ENCODE measurements at regions not wholly inside any gene's neighbourhood (a gene's known extent, or its start where the extent isn't known, plus 50 kb on each side); places are given as distances from the start of the nearest gene placed in this dataset.

DNA sequence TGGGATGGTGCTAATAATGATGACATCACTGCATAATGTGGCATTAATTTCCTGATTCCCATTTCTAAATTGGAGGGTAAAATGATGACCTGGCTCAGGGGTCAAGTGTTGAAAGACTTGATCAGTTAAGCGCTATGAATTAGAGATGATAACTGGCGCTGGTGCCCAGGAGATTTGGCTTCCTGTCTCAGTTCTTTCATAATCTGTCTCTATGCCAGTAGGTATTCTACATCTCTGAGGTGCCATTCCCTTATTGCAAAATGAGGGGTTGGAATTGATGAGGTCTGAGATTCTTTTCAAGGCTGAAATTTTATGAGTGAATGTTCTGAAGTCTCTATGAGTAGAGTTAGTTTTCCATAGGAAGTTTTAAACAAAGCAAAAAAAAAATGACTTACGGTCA is 1715.1 kb upstream of the WWC1 start:
- no peaks in the 10 kb centered on the region for H3K4me1 ChIP-seq (ENCODE audit: insufficient read depth, low read length, poor library complexity, severe bottlenecking)
- no peaks in the 10 kb centered on the region for H3K9me2 ChIP-seq (ENCODE audit: insufficient read depth, low read length)
- intact Hi-C loops (cut with micrococcal nuclease; ENCODE audit: unreplicated experiment): no loop called here
- ChIA-PET CTCF (ENCODE audit: unreplicated experiment) (no interaction called here), POLR2A (no interaction called here)
- H3K4me2 ChIP-seq (ENCODE audit: low read length): no peak overlapping the region
- BruUV-seq (replicated peaks): no TSS peak
- DNase-seq (ENCODE audit: low spot score): no peak
- no peaks in the 10 kb centered on the region for H3K79me2 ChIP-seq (ENCODE audit: insufficient read depth, low read depth, low read length)
- no peak overlapping the region for H3K4me3 ChIP-seq (ENCODE audit: low read depth, low read length, poor library complexity, severe bottlenecking)
- TF ChIP-seq EZH2phosphoT487 (IDR thresholded peaks at IDR 0.05; ENCODE audit: borderline replicate concordance, low read depth, low read length): no peak
- TF ChIP-seq, protein P1, sequence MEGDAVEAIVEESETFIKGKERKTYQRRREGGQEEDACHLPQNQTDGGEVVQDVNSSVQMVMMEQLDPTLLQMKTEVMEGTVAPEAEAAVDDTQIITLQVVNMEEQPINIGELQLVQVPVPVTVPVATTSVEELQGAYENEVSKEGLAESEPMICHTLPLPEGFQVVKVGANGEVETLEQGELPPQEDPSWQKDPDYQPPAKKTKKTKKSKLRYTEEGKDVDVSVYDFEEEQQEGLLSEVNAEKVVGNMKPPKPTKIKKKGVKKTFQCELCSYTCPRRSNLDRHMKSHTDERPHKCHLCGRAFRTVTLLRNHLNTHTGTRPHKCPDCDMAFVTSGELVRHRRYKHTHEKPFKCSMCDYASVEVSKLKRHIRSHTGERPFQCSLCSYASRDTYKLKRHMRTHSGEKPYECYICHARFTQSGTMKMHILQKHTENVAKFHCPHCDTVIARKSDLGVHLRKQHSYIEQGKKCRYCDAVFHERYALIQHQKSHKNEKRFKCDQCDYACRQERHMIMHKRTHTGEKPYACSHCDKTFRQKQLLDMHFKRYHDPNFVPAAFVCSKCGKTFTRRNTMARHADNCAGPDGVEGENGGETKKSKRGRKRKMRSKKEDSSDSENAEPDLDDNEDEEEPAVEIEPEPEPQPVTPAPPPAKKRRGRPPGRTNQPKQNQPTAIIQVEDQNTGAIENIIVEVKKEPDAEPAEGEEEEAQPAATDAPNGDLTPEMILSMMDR (conservative IDR thresholded peaks at IDR 0.05; ENCODE audit: low read length): no peak
- no peaks in the 10 kb centered on the region for H3K36me3 ChIP-seq (ENCODE audit: insufficient read depth, low read length)
- H2AFZ ChIP-seq (ENCODE audit: low read length): no peak overlapping the region
- H4K20me1 ChIP-seq (ENCODE audit: insufficient read depth, low read length): no peaks in the 10 kb centered on the region
- H3K27ac ChIP-seq (ENCODE audit: low read depth, low read length, poor library complexity, severe bottlenecking): no peak overlapping the region
- H3K9me3 ChIP-seq (ENCODE audit: low read length): no peaks in the 10 kb centered on the region

DNA sequence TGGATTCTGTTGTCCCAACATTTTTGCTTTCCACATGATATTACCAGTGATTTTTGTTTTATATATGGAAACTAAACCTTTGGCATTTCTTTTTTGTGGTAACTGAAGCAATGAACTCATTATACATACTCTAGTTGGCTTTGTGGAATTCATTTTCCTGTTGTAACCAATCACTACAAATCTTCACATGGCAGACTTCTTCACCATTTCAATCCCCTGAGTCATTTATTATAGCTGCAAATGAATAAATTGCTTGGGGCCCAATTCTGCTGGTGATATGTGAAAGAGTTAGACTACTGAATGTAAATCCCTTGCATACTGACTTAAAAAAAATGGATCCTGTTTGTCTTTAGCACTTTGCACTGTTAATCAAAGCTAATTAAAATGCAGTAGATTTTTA is 1709.6 kb upstream of the WWC1 start:
- Histone ChIP-seq H3K4me2 (ENCODE audit: low read length) (no peak overlapping the region), H2AFZ (ENCODE audit: low read length) (no peak overlapping the region), H3K79me2 (ENCODE audit: insufficient read depth, low read depth, low read length) (no peaks in the 10 kb centered on the region), H3K27ac (ENCODE audit: low read depth, low read length, poor library complexity, severe bottlenecking) (no peak overlapping the region), H3K9me3 (ENCODE audit: low read length) (no peaks in the 10 kb centered on the region), H3K9me2 (ENCODE audit: insufficient read depth, low read length) (no peaks in the 10 kb centered on the region), H4K20me1 (ENCODE audit: insufficient read depth, low read length) (no peaks in the 10 kb centered on the region), H3K4me3 (ENCODE audit: low read depth, low read length, poor library complexity, severe bottlenecking) (no peak overlapping the region), H3K36me3 (ENCODE audit: insufficient read depth, low read length) (no peaks in the 10 kb centered on the region), H3K4me1 (ENCODE audit: insufficient read depth, low read length, poor library complexity, severe bottlenecking) (no peaks in the 10 kb centered on the region)
- ChIA-PET POLR2A (interaction anchor here (0.6 kb wide), 1 partner anchor 117 kb away, joined by 4 read pairs; no protein-coding TSS in a partner anchor), CTCF (ENCODE audit: unreplicated experiment) (no interaction called here)
- TF ChIP-seq, protein P1 (conservative IDR thresholded peaks at IDR 0.05; ENCODE audit: low read length): no peak
- TF ChIP-seq EZH2phosphoT487 (IDR thresholded peaks at IDR 0.05; ENCODE audit: borderline replicate concordance, low read depth, low read length): no peak
- no TSS peak for BruUV-seq (replicated peaks)
- DNase-seq (ENCODE audit: low spot score): no peak
- intact Hi-C loops (cut with micrococcal nuclease; ENCODE audit: unreplicated experiment): no loop called here

DNA sequence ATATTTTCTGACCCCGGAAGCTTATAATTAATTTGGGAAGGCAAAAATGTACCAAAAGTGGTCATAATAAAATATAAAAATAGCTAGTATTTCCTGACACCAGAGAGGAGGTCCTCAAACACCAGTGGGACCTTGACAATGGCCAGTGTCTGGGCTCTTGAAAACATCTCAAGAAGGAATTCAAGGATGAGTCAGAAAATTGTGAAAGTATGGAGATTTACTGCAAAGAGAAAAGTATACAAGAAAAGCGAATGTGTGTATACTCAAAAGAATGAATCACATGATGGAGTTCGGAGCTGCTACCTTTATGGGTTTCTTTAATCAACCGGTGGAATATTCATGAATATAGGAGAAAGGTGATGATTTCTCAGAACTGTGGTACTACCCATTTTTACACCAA is 1709.0 kb upstream of the WWC1 start:
- no TSS peak for BruUV-seq (replicated peaks)
- Histone ChIP-seq H3K4me3 (ENCODE audit: low read depth, low read length, poor library complexity, severe bottlenecking) (no peak overlapping the region), H3K36me3 (ENCODE audit: insufficient read depth, low read length) (no peaks in the 10 kb centered on the region), H3K27ac (ENCODE audit: low read depth, low read length, poor library complexity, severe bottlenecking) (no peak overlapping the region), H3K9me2 (ENCODE audit: insufficient read depth, low read length) (no peaks in the 10 kb centered on the region), H4K20me1 (ENCODE audit: insufficient read depth, low read length) (no peaks in the 10 kb centered on the region), H3K4me2 (ENCODE audit: low read length) (no peak overlapping the region), H3K79me2 (ENCODE audit: insufficient read depth, low read depth, low read length) (no peaks in the 10 kb centered on the region), H3K9me3 (ENCODE audit: low read length) (no peaks in the 10 kb centered on the region), H3K4me1 (ENCODE audit: insufficient read depth, low read length, poor library complexity, severe bottlenecking) (no peaks in the 10 kb centered on the region), H2AFZ (ENCODE audit: low read length) (no peak overlapping the region)
- no peak for DNase-seq (ENCODE audit: low spot score)
- POLR2A ChIA-PET: interaction anchor here (0.6 kb wide), 1 partner anchor 118 kb away, joined by 4 read pairs; no protein-coding TSS in a partner anchor
- CTCF ChIA-PET (ENCODE audit: unreplicated experiment): no interaction called here
- intact Hi-C loops (cut with micrococcal nuclease; ENCODE audit: unreplicated experiment): no loop called here
- TF ChIP-seq, protein P1 (conservative IDR thresholded peaks at IDR 0.05; ENCODE audit: low read length): no peak
- TF ChIP-seq EZH2phosphoT487 (IDR thresholded peaks at IDR 0.05; ENCODE audit: borderline replicate concordance, low read depth, low read length): no peak
